HL-60 (cell line): ENCODE measurements at regions not wholly inside any gene's neighbourhood (a gene's known extent, or its start where the extent isn't known, plus 50 kb on each side); places are given as distances from the start of the nearest gene placed in this dataset. TPM values are rescaled to one million over a fixed set of nuclear protein-coding genes. Genes with fewer than 3 reads are reported as not detected.

Experiments
- microRNA-seq: library from miRNA; unstranded; fragments of <30 nt; microRNA quantifications from one replicate; pipeline ENCODE4, GENCODE V29; 2018

Small RNAs in the stretch of these regions (microRNA-seq; reads per million reads assigned to microRNA genes)
- not detected for gene MIR4268
